ENCODE measurements at regions not wholly inside any gene's neighbourhood (a gene's known extent, or its start where the extent isn't known, plus 50 kb on each side); places are given as distances from the start of the nearest gene placed in this dataset.

- H3K9me3 Mint-ChIP-seq = no peaks in the 10 kb centered on the region
- no peak for ATAC-seq (ENCODE audit: low read depth)
- intact Hi-C loops (cut with micrococcal nuclease) = no loop called here
- ChIA-PET CTCF (no interaction called here), POLR2A (no interaction called here)
- no peak for DNase-seq
- no peaks in the 10 kb centered on the region for H3K36me3 Mint-ChIP-seq (ENCODE audit: low read depth)
- TF ChIP-seq CTCF (IDR thresholded peaks at IDR 0.05) = no peak
- H3K4me3 Mint-ChIP-seq = no peak overlapping the region
- no peak overlapping the region for H3K27ac Mint-ChIP-seq
- no peaks in the 10 kb centered on the region for H3K27me3 Mint-ChIP-seq
- H3K4me1 Mint-ChIP-seq = no peaks in the 10 kb centered on the region
These were observed 1256.0 kb downstream of the AMY1C start for GRCh38 chr1:105005594-105006195.

DNA sequence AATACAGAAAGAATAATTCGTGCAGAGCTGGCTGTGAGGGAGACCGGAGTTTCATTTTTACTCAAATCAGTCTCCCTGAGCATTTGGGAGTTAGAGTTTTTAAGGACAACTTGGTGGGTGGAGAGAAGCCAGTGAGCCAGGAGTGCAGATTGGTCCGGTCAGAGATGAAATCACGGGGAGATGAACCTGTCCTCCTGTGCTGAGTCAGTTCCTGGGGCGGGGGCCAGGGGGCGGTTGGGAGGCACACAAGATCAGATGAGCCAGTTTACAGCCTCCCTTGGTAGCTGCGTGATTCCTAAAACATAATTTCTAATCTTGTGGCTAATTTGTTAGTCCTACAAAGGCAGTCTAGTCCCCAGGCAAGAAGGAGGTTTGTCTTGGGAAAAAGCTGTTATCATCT, 1267.9 kb downstream of the AMY1C start:
- ChIA-PET POLR2A (no interaction called here), CTCF (no interaction called here)
- H3K36me3 Mint-ChIP-seq (ENCODE audit: low read depth) = no peaks in the 10 kb centered on the region
- no peak overlapping the region for H3K27ac Mint-ChIP-seq
- TF ChIP-seq CTCF (IDR thresholded peaks at IDR 0.05) = no peak
- no peak overlapping the region for H3K4me3 Mint-ChIP-seq
- intact Hi-C loops (cut with micrococcal nuclease) = no loop called here
- no peaks in the 10 kb centered on the region for H3K27me3 Mint-ChIP-seq
- DNase-seq = no peak
- H3K9me3 Mint-ChIP-seq = peaks cover 2% of the 10 kb centered on the region
- no peak for ATAC-seq (ENCODE audit: low read depth)
- H3K4me1 Mint-ChIP-seq = no peaks in the 10 kb centered on the region

- H3K9me3 Mint-ChIP-seq = no peaks in the 10 kb centered on the region
- no peaks in the 10 kb centered on the region for H3K27me3 Mint-ChIP-seq
- DNase-seq = no peak
- no peaks in the 10 kb centered on the region for H3K36me3 Mint-ChIP-seq (ENCODE audit: low read depth)
- H3K4me3 Mint-ChIP-seq = no peak overlapping the region
- ChIA-PET POLR2A (no interaction called here), CTCF (no interaction called here)
- no peaks in the 10 kb centered on the region for H3K4me1 Mint-ChIP-seq
- no peak overlapping the region for H3K27ac Mint-ChIP-seq
- TF ChIP-seq CTCF (IDR thresholded peaks at IDR 0.05) = no peak
- ATAC-seq (ENCODE audit: low read depth) = no peak
- intact Hi-C loops (cut with micrococcal nuclease) = no loop called here
These were observed 1274.0 kb downstream of the AMY1C start for GRCh38 chr1:105023719-105024118.

DNA sequence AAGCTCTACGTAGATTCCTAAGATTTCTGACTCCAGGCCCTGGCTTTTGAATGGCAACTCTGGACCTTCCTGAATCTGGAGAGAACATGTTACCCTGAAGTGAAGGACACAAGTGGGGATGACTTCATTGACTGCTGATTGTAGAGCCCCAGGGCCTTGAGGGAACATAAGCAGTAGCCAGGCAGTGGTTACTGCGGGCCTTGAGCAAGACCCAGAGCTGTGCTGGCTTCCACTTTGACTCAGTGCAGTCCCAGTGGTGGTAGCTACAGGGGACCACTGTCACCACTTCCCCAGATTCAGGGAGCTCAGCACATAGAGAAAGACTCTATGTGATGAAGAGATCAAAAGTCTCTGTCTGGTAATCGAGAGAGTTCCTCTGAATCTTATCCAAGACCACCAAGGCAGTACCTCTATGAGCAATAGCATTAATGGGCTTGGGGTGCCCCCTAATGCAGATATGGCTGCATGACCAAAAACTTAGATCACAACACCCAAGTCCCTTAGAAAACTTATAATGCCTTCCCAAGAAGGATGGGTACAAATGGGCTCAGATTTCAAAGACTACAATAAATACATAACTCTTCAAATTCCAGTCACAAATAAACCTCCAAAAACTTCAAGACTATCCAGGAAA, 1278.3 kb downstream of the AMY1C start:
- intact Hi-C loops (cut with micrococcal nuclease) = loop anchor here (1.0 to 5.0 kb wide), 2 partner anchors 246 to 380 kb away; no protein-coding TSS in a partner anchor
- Mint-ChIP-seq H3K4me3 (no peak overlapping the region), H3K36me3 (ENCODE audit: low read depth) (no peaks in the 10 kb centered on the region), H3K4me1 (no peaks in the 10 kb centered on the region), H3K9me3 (no peaks in the 10 kb centered on the region), H3K27me3 (no peaks in the 10 kb centered on the region), H3K27ac (no peak overlapping the region)
- ChIA-PET POLR2A (no interaction called here), CTCF (interaction anchor here (1.3 kb wide), 1 partner anchor 380 kb away, joined by 3 read pairs; no protein-coding TSS in a partner anchor)
- no peak for DNase-seq
- no peak for TF ChIP-seq CTCF (IDR thresholded peaks at IDR 0.05)
- no peak for ATAC-seq (ENCODE audit: low read depth)

DNA sequence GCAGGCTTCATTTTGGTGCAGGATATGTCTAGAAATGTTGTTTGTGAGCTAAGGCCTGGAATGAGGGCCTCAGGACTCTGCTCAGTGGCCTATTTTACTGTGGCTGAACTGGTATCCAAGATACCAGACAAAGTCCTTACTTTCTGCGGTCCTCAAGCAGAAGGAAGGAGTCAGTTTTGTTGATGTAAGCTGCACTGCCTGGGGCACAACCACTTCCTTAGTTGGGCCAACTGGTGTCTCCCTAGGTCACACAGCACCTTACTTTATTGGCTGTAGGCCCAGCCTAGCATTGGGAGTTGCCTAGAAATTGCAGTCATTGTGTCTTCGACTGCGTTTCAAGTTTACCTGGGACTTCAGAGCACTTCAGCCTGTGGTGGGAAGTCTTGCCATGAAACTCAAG, 1322.7 kb downstream of the AMY1C start:
- no peak for DNase-seq
- Mint-ChIP-seq H3K9me3 (peaks cover 11% of the 10 kb centered on the region), H3K36me3 (ENCODE audit: low read depth) (no peaks in the 10 kb centered on the region), H3K27ac (no peak overlapping the region), H3K27me3 (no peaks in the 10 kb centered on the region), H3K4me3 (no peak overlapping the region), H3K4me1 (no peaks in the 10 kb centered on the region)
- intact Hi-C loops (cut with micrococcal nuclease) = no loop called here
- CTCF ChIA-PET = no interaction called here
- TF ChIP-seq CTCF (IDR thresholded peaks at IDR 0.05) = no peak
- no peak for ATAC-seq (ENCODE audit: low read depth)
- POLR2A ChIA-PET = no interaction called here

Measured in activated B cell treated with CpG ODN at 0.5 μM for 24 hours (primary cell).